ENCODE measurements at regions not wholly inside any gene's neighbourhood (a gene's known extent, or its start where the extent isn't known, plus 50 kb on each side); places are given as distances from the start of the nearest gene placed in this dataset.

DNA sequence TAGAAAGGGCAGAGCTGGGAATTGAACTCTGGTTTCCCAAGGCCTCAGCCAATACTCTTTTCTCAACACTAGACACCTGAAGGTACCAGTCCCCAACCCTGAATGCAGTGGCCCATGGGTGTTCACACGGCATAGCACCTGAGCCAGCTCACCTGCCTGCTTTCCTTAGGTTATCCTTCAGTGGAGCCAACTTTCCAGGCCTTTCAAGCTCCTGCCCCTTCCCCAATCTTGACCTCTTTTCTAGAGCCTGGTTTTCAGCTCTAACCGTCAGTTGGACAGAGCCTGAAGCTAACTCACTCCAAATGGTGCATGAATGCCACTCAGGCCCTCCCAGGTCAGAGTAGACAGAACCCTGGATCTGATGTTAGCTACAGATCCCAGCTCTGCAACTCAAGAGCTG, 66.1 kb upstream of the ITGA11 start:
- dilution Hi-C loops (cut with HindIII; ENCODE audit: low sequenced_read_pairs, unreplicated experiment) (no loop called here), in situ Hi-C loops (cut with MboI; ENCODE audit: low sequenced_read_pairs) (no loop called here), intact Hi-C loops (cut with micrococcal nuclease) (no loop called here)
- Histone ChIP-seq H2BK15ac (ENCODE audit: low read depth, low read length) (no peak overlapping the region), H3K18ac (ENCODE audit: low read depth, low read length) (no peak overlapping the region), H3K4ac (ENCODE audit: low read depth, low read length) (peak overlapping the region; percentile 39; the same call in 1 of the 2 replicates), H3K27me3 (ENCODE audit: control insufficient read depth, insufficient read depth, low read length) (peaks cover 16% of the 10 kb centered on the region), H3K4me3 (ENCODE audit: insufficient read depth, low read depth, low read length) (no peak overlapping the region), H3K4me1 (ENCODE audit: control insufficient read depth, insufficient read depth, low read length) (peaks cover under 1% of the 10 kb centered on the region; the same call in 1 of the 2 replicates), H2BK5ac (ENCODE audit: low read depth, low read length, poor library complexity, severe bottlenecking) (no peak overlapping the region), H2AK5ac (ENCODE audit: low read depth, low read length) (no peak overlapping the region), H4K91ac (ENCODE audit: insufficient read depth, low read depth, low read length) (0 out of 2 replicates have a peak overlapping the region, but pooled peaks have one; percentile 0), H3K9me3 (ENCODE audit: control insufficient read depth, insufficient read depth, low read length) (no peaks in the 10 kb centered on the region), H3K23ac (ENCODE audit: low read depth, low read length) (no peak overlapping the region), H3K27ac (ENCODE audit: insufficient read depth, low read length) (no peak overlapping the region), H4K5ac (ENCODE audit: low read depth, low read length) (no peak overlapping the region), H4K8ac (ENCODE audit: low read depth in 2 of 2, low read length in 2 of 2) (no peak overlapping the region), H3K9ac (ENCODE audit: low read depth, low read length) (no peak overlapping the region), H3K79me1 (ENCODE audit: low read depth in 1 of 2, low read length in 2 of 2) (no peaks in the 10 kb centered on the region), H3K9me1 (ENCODE audit: insufficient read depth, low read length) (peaks cover 6% of the 10 kb centered on the region), H3K4me2 (ENCODE audit: low read depth, low read length) (no peak overlapping the region), H2BK120ac (ENCODE audit: low read depth, low read length) (no peak overlapping the region), H2BK20ac (ENCODE audit: low read depth, low read length) (no peak overlapping the region; the same call in 1 of the 2 replicates), H3K36me3 (ENCODE audit: control insufficient read depth, insufficient read depth, low read length) (no peaks in the 10 kb centered on the region), H2AK9ac (replicated peaks; ENCODE audit: low read depth, low read length, poor library complexity) (no peak overlapping the region), H3K56ac (ENCODE audit: extremely low read depth, insufficient read depth, low read length) (no peak overlapping the region), H4K20me1 (ENCODE audit: insufficient read depth, low read length) (no peaks in the 10 kb centered on the region), H3K14ac (replicated peaks; ENCODE audit: low read depth, low read length) (no peak overlapping the region), H2AFZ (replicated peaks; ENCODE audit: low read length, poor library complexity) (no peak overlapping the region)
- 90% methylated on average over 2 of the region's 2 CpGs; no CpG with 5 or more reads in 1 of the 2 experiments for WGBS, 2 experiments (ENCODE audit: extremely low coverage in 2 of 2, insufficient read length in 1 of 2)
- ATAC-seq (ENCODE audit: low read depth) (no peak), DNase-seq (no peak)
- ChIA-PET CTCF (no interaction called here), POLR2A (ENCODE audit: unreplicated experiment) (no interaction called here)
- TF ChIP-seq ELK1 (IDR thresholded peaks at IDR 0.05; ENCODE audit: borderline replicate concordance, low read depth, low read length) (no peak), RAD21 (IDR thresholded peaks at IDR 0.05; ENCODE audit: low read length) (no peak), NFE2L2 (IDR thresholded peaks at IDR 0.05; ENCODE audit: low read depth, low read length) (no peak), RFX5 (IDR thresholded peaks at IDR 0.05; ENCODE audit: low read depth, low read length) (no peak), POLR2A (IDR thresholded peaks at IDR 0.05; ENCODE audit: low read depth, low read length) (no peak), RCOR1 (IDR thresholded peaks at IDR 0.05; ENCODE audit: insufficient replicate concordance, low read length) (no peak)
- no TSS peak for BruUV-seq (replicated peaks)

All from IMR-90 (cell line).